Endothelial cell of umbilical vein (primary cell): ENCODE measurements at regions not wholly inside any gene's neighbourhood (a gene's known extent, or its start where the extent isn't known, plus 50 kb on each side); places are given as distances from the start of the nearest gene placed in this dataset.

Experiments
- CTCF ChIP-seq, 2 donors: IDR thresholded peaks; 1 replicate in 1 of 2; 2 replicates in 1 of 2; pipeline ENCODE4 v1.5.1; 2011; ENCODE audit warnings: low read length in 2 of 2, mild to moderate bottlenecking in 2 of 2, moderate library complexity in 2 of 2, control low read depth in 1 of 2, inconsistent platforms in 1 of 2, low read depth in 1 of 2; ENCODE audit not compliant: insufficient read depth in 1 of 2; ENCODE audit errors: extremely low read depth in 1 of 2
- JUN ChIP-seq: IDR thresholded peaks from 2 replicates; pipeline ENCODE4 v1.6.1; 2011; ENCODE audit warnings: borderline replicate concordance, low read depth; ENCODE audit not compliant: insufficient read length, insufficient read depth
- POLR2A ChIP-seq: IDR thresholded peaks from 2 replicates; pipeline ENCODE4 v1.6.1; 2012; ENCODE audit warnings: low read depth, mild to moderate bottlenecking, control low read depth, low read length
- POLR2AphosphoS5 ChIP-seq: IDR thresholded peaks from 2 replicates; pipeline ENCODE4 v1.6.1; 2012; ENCODE audit warnings: low read depth, mild to moderate bottlenecking, control low read depth, low read length, moderate library complexity; ENCODE audit not compliant: insufficient read depth

DNA sequence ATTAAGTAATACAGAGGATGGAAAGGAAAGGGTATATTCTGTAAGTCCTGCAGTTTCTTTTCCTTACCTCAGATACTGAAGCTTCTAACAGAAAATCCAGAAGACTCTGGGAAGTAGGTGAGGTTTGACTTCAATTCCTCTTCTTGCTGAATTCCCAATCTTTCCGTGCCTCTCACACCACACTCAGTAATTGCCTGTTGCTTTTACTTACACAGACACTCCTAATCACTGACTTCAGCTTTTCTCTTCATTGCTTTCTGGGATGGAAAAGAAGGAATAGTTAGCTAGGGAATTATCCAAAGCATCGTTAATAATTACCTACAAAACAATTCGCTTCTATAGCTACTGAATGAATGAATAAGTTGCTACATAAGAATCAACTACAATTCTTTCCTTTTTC, 163.6 kb downstream of the FBXO8 start:
- no peak for TF ChIP-seq CTCF (IDR thresholded peaks at IDR 0.05; ENCODE audit: extremely low read depth in 1 of 2, insufficient read depth in 1 of 2, low read depth in 1 of 2, low read length in 2 of 2)
- TF ChIP-seq JUN: no peak
- TF ChIP-seq POLR2A: no peak
- no peak for TF ChIP-seq POLR2AphosphoS5
